HepG2 (cell line): ENCODE measurements at regions not wholly inside any gene's neighbourhood (a gene's known extent, or its start where the extent isn't known, plus 50 kb on each side); places are given as distances from the start of the nearest gene placed in this dataset.

Experiments
- ATF6 ChIP-seq: sonication (generic); formaldehyde crosslinking; conservative IDR thresholded peaks from 2 replicates; pipeline ENCODE4 v1.4.0; 2020; ENCODE audit warnings: missing genetic modification reagents
- ATF7 ChIP-seq, 2 experiments: fragments of 450-650 bp in 1 of 2; sonication (generic) in 1 of 2; formaldehyde crosslinking in 1 of 2; IDR thresholded peaks; 2 replicates each; pipeline versions ENCODE4 v1.4.0 to v1.6.1; 2016 to 2020; ENCODE audit warnings: antibody characterized with exemption in 1 of 2, mild to moderate bottlenecking in 1 of 2, missing genetic modification reagents in 1 of 2
- BCL3 ChIP-seq: sonication (generic); formaldehyde crosslinking; IDR thresholded peaks from 2 replicates; pipeline ENCODE4 v1.5.1; 2020; ENCODE audit warnings: mild to moderate bottlenecking, missing genetic modification reagents, moderate library complexity
- BRF2 ChIP-seq: sonication (generic); formaldehyde crosslinking; IDR thresholded peaks from 2 replicates; pipeline ENCODE4 v1.8.1; 2022; ENCODE audit warnings: mild to moderate bottlenecking, missing genetic modification reagents
- EZH2 ChIP-seq: conservative IDR thresholded peaks from 2 replicates; pipeline ENCODE4 v1.6.1; 2012; ENCODE audit warnings: mild to moderate bottlenecking, low read depth, low read length, moderate library complexity
- IRF2 ChIP-seq: IDR thresholded peaks from 2 replicates; pipeline ENCODE4 v1.6.1; 2018; ENCODE audit warnings: missing genetic modification reagents, missing compliant biosample characterization
- RERE ChIP-seq: IDR thresholded peaks from 2 replicates; pipeline ENCODE4 v1.6.1; 2016; ENCODE audit warnings: low read depth, missing genetic modification reagents, missing compliant biosample characterization
- ZNF724P ChIP-seq: sonication (generic); formaldehyde crosslinking; IDR thresholded peaks from 2 replicates; pipeline ENCODE4 v1.8.0; 2022; ENCODE audit warnings: missing genetic modification reagents, borderline replicate concordance
- ZNF768 ChIP-seq: sonication (generic); formaldehyde crosslinking; IDR thresholded peaks from 2 replicates; pipeline ENCODE4 v1.4.0; 2020; ENCODE audit warnings: missing genetic modification reagents

GRCh38 chr4:79757600-79757999 is 315.4 kb downstream of the ANTXR2 start:
- no peak for TF ChIP-seq ATF7 (IDR thresholded peaks at IDR 0.05)
- TF ChIP-seq ATF7 (CRISPR knock-in tag; IDR thresholded peaks at IDR 0.05): no peak
- no peak for TF ChIP-seq ZNF724P
- TF ChIP-seq BCL3: no peak
- TF ChIP-seq RERE: no peak
- TF ChIP-seq ATF6: no peak
- TF ChIP-seq EZH2: no peak
- no peak for TF ChIP-seq ZNF768 (CRISPR knock-in tag)
- no peak for TF ChIP-seq IRF2 (CRISPR knock-in tag)
- TF ChIP-seq BRF2 (CRISPR knock-in tag): no peak
